ENCODE measurements at regions not wholly inside any gene's neighbourhood (a gene's known extent, or its start where the extent isn't known, plus 50 kb on each side); places are given as distances from the start of the nearest gene placed in this dataset.

DNA sequence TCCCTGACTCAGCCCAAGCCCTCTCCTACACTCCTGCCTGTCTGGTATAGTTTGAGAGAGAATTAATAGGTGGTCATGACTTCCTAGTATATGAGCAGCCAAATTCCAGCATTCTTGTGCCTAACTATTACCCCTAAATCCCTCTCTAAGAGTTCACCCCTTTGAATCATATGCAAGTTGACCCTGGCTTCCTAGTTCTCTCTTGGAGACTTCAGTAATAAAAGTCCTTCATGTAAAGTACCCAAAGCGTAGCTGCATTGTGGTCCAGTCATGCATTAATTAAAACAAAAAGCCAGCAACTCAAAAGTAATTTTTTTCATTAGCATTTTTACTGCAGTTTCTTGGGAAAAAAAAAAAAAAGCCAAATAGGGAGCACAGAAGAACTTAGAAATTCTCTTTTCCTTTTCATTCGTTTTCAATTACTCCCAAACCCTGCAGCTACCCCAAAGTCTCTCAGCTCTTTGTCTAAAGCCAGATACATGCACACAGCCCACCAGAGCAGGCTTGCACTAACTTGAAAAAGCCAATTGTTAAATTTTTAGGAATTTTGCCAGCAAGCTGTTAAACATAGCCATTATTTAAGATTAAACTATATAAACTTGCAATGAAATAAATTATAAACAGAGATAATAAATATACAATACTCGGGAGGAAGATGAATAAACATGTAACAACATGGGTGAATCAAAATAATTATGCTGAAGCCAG lies 50.1 kb upstream of the STT3B start:
- H3K4me1 ChIP-seq (ENCODE audit: control insufficient read depth in 2 of 2, insufficient read depth in 2 of 2, low read length in 2 of 2): no peaks in the 10 kb centered on the region
- 96% methylated on average over 3 of the region's 3 CpGs for WGBS
- no peaks in the 10 kb centered on the region for H3K27me3 ChIP-seq (ENCODE audit: control insufficient read depth in 2 of 2, insufficient read depth in 1 of 2, low read length in 1 of 2)
- H3K4me3 ChIP-seq (ENCODE audit: low read length in 2 of 2): no peak overlapping the region
- DNase-seq (ENCODE audit: low read depth in 6 of 9, low spot score in 9 of 9): no peak
- H3K27ac ChIP-seq (ENCODE audit: low read depth in 1 of 2, low read length in 1 of 2): no peak overlapping the region
- H3K9me3 ChIP-seq (ENCODE audit: control insufficient read depth in 2 of 2, insufficient read depth in 1 of 2, low read length in 1 of 2): no peaks in the 10 kb centered on the region
- H3K36me3 ChIP-seq (ENCODE audit: control insufficient read depth in 2 of 2, insufficient read depth in 2 of 2, low read length in 1 of 2): no peaks in the 10 kb centered on the region
